ENCODE measurements at regions not wholly inside any gene's neighbourhood (a gene's known extent, or its start where the extent isn't known, plus 50 kb on each side); places are given as distances from the start of the nearest gene placed in this dataset.

DNA sequence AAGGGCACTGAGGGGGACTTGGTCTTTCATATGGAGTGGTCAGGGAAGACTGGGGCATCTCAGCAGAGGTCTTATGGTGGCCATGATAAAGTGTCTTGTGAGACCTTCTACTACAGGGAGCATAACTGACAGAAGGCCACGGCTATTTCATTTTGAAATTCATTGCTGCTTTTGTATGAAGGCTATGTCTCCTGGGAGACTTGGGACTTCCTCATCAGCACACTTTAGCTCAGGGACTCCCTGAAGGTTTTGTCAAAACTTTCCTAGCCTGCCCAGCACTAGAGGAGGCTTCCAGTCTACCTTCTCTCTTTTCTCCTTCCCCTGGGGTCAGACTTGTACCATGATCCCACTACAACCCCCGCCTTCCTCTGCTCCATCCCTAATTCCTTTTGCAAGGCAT is 77.2 kb upstream of the RASGRF1 start:
- no peak overlapping the region for H2BK120ac ChIP-seq (ENCODE audit: low read depth, low read length, poor library complexity, severe bottlenecking)
- no peak overlapping the region for H3T11ph ChIP-seq (ENCODE audit: low read length)
- TF ChIP-seq, protein P1, sequence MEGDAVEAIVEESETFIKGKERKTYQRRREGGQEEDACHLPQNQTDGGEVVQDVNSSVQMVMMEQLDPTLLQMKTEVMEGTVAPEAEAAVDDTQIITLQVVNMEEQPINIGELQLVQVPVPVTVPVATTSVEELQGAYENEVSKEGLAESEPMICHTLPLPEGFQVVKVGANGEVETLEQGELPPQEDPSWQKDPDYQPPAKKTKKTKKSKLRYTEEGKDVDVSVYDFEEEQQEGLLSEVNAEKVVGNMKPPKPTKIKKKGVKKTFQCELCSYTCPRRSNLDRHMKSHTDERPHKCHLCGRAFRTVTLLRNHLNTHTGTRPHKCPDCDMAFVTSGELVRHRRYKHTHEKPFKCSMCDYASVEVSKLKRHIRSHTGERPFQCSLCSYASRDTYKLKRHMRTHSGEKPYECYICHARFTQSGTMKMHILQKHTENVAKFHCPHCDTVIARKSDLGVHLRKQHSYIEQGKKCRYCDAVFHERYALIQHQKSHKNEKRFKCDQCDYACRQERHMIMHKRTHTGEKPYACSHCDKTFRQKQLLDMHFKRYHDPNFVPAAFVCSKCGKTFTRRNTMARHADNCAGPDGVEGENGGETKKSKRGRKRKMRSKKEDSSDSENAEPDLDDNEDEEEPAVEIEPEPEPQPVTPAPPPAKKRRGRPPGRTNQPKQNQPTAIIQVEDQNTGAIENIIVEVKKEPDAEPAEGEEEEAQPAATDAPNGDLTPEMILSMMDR (conservative IDR thresholded peaks at IDR 0.05) = no peak
- H3K9me3 ChIP-seq (ENCODE audit: control insufficient read depth, low read depth, low read length) = no peaks in the 10 kb centered on the region
- H3K4me1 ChIP-seq (ENCODE audit: insufficient read depth, low read length) = 0 out of 2 replicates have a peak, but pooled peaks cover 2% of the 10 kb centered on the region
- H2BK5ac ChIP-seq (ENCODE audit: insufficient read length, low read length) = no peak overlapping the region
- Mint-ChIP-seq H3K4me1 (peaks cover 24 to 25% of the 10 kb centered on the region in 2 experiments), H3K36me3 (ENCODE audit: insufficient read depth in 1 of 3, low read depth in 3 of 3) (no peaks in the 10 kb centered on the region), H3K27ac (no peak overlapping the region), H3K4me3 (no peak overlapping the region), H3K27me3 (ENCODE audit: low read depth) (peaks cover 11% of the 10 kb centered on the region), H3K9me3 (peaks cover 0 to 2% of the 10 kb centered on the region in 2 experiments; a peak in 1 of 5 replicates)
- H4K20me1 ChIP-seq (ENCODE audit: control insufficient read depth, insufficient read depth, insufficient read length) = peaks cover 3% of the 10 kb centered on the region
- no peak overlapping the region for H2BK15ac ChIP-seq (ENCODE audit: low read depth, low read length)
- WGBS (ENCODE audit: extremely low coverage, insufficient read length, low lambda C conversion rate) = no CpG with 5 or more reads among the region's 2 CpGs
- H3K4ac ChIP-seq (ENCODE audit: low read depth, low read length) = no peak overlapping the region
- no peak overlapping the region for H3K56ac ChIP-seq (ENCODE audit: insufficient read length, low read depth, low read length)
- H3K79me2 ChIP-seq (ENCODE audit: insufficient read depth, low read length) = no peaks in the 10 kb centered on the region
- H2AK5ac ChIP-seq (ENCODE audit: insufficient read length, low read length) = no peak overlapping the region
- H3K23ac ChIP-seq (ENCODE audit: insufficient read length, low read depth, low read length) = no peak overlapping the region
- H4K8ac ChIP-seq (replicated peaks; ENCODE audit: insufficient read length, low read depth, low read length) = no peak overlapping the region
- H4K5ac ChIP-seq (ENCODE audit: insufficient read length, low read depth, low read length) = no peak overlapping the region
- no peak for DNase-seq
- H2BK20ac ChIP-seq (ENCODE audit: low read depth, low read length, poor library complexity, severe bottlenecking) = no peak overlapping the region
- no peak overlapping the region for H3K18ac ChIP-seq (ENCODE audit: insufficient read length, low read depth, low read length)
- H2AFZ ChIP-seq (ENCODE audit: low read length) = no peak overlapping the region
- H4K91ac ChIP-seq (ENCODE audit: insufficient read length, low read depth, low read length) = no peak overlapping the region
- no peak overlapping the region for H3K4me2 ChIP-seq (ENCODE audit: insufficient read depth, insufficient read length, low read length)
- no peak overlapping the region for H3K27ac ChIP-seq (ENCODE audit: insufficient read length, low read depth, low read length)
- no peaks in the 10 kb centered on the region for H3K23me2 ChIP-seq (ENCODE audit: insufficient read length, low read depth, low read length, poor library complexity, severe bottlenecking)
- no peak overlapping the region for H2BK12ac ChIP-seq (ENCODE audit: insufficient read length, low read depth, low read length)
- H3K9ac ChIP-seq (ENCODE audit: extremely low read depth, insufficient read length, low read length) = no peak overlapping the region
- H3K27me3 ChIP-seq (ENCODE audit: insufficient read depth, low read length) = no peaks in the 10 kb centered on the region
- H3K14ac ChIP-seq (ENCODE audit: insufficient read depth, low read length) = no peak overlapping the region
- no peaks in the 10 kb centered on the region for H3K79me1 ChIP-seq (ENCODE audit: insufficient read depth, low read depth, low read length, poor library complexity, severe bottlenecking)
